ENCODE measurements at regions not wholly inside any gene's neighbourhood (a gene's known extent, or its start where the extent isn't known, plus 50 kb on each side); places are given as distances from the start of the nearest gene placed in this dataset.

- DNase-seq (ENCODE audit: low read depth in 1 of 2, low spot score in 1 of 2) (no peak), ATAC-seq (no peak), FAIRE-seq (no peak)
- 2% methylated on average over 1 of the region's 1 CpG for WGBS (ENCODE audit: missing lambda C conversion rate)
- CTCF ChIA-PET: no interaction called here
- TF ChIP-seq RARB (CRISPR knock-in tag; IDR thresholded peaks at IDR 0.05) (no peak), HOXB5 (CRISPR knock-in tag; IDR thresholded peaks at IDR 0.05) (no peak), ESRRA (IDR thresholded peaks at IDR 0.05; ENCODE audit: borderline replicate concordance, low read length) (no peak), GATA3 (IDR thresholded peaks at IDR 0.05; ENCODE audit: borderline replicate concordance) (no peak), POLR2AphosphoS2 (conservative IDR thresholded peaks at IDR 0.05; ENCODE audit: low read length) (no peak), ZFP36 (IDR thresholded peaks at IDR 0.05; ENCODE audit: borderline replicate concordance, partially characterized antibody) (no peak), NFE2L2 (conservative IDR thresholded peaks at IDR 0.05; ENCODE audit: low read length) (no peak), RAD21 (conservative IDR thresholded peaks at IDR 0.05 in 1 of 2, IDR thresholded peaks at IDR 0.05 in 1 of 2) (no peak), SREBF2 (IDR thresholded peaks at IDR 0.05) (no peak), POLR2A (IDR thresholded peaks at IDR 0.05; ENCODE audit: low read length) (no peak), RNF2 (IDR thresholded peaks at IDR 0.05; ENCODE audit: borderline replicate concordance, low read depth) (no peak), ZNF302 (CRISPR knock-in tag; IDR thresholded peaks at IDR 0.05) (no peak), JUNB (IDR thresholded peaks at IDR 0.05) (no peak), EP300 (IDR thresholded peaks at IDR 0.05) (no peak), EHF (CRISPR knock-in tag; IDR thresholded peaks at IDR 0.05) (no peak), EHMT2 (IDR thresholded peaks at IDR 0.05; ENCODE audit: low read depth) (no peak), CBX8 (IDR thresholded peaks at IDR 0.05) (no peak)
- Histone ChIP-seq H3K27ac (no peak overlapping the region), H3K4me2 (no peak overlapping the region), H3K4me1 (no peaks in the 10 kb centered on the region), H3K4me3 (no peak overlapping the region), H3K9me3 (no peaks in the 10 kb centered on the region; the same call in 2 of the 3 replicates)
- POLR2A ChIA-PET: no interaction called here
Measured at GRCh38 chr14:82113710-82114109, 580.1 kb upstream of the SEL1L start.

GRCh38 chr14:82116721-82117120 lies 583.1 kb upstream of the SEL1L start:
- FAIRE-seq (no peak), DNase-seq (ENCODE audit: low read depth in 1 of 2, low spot score in 1 of 2) (no peak), ATAC-seq (no peak)
- CTCF ChIA-PET: interaction anchor here (1.1 kb wide), 1 partner anchor 13 kb away, joined by 3 read pairs; no protein-coding TSS in a partner anchor
- Histone ChIP-seq H3K27ac (no peak overlapping the region), H3K4me1 (no peaks in the 10 kb centered on the region), H3K4me3 (no peak overlapping the region), H3K4me2 (no peak overlapping the region), H3K9me3 (no peaks in the 10 kb centered on the region; the same call in 2 of the 3 replicates)
- POLR2A ChIA-PET: no interaction called here
- TF ChIP-seq HES2 (IDR thresholded peaks at IDR 0.05): no peak

- ATAC-seq (no peak), FAIRE-seq (no peak), DNase-seq (ENCODE audit: low read depth in 1 of 2, low spot score in 1 of 2) (no peak)
- H3K4me3 ChIP-seq: no peak overlapping the region
- ChIA-PET CTCF (no interaction called here), POLR2A (no interaction called here)
- TF ChIP-seq ATOH8 (CRISPR knock-in tag; IDR thresholded peaks at IDR 0.05; ENCODE audit: low read depth) (no peak), NR3C1 (IDR thresholded peaks at IDR 0.05) (no peak), CEBPB (IDR thresholded peaks at IDR 0.05) (no peak), RAD21 (conservative IDR thresholded peaks at IDR 0.05 in 1 of 2, IDR thresholded peaks at IDR 0.05 in 1 of 2) (no peak), GATA3 (IDR thresholded peaks at IDR 0.05; ENCODE audit: borderline replicate concordance) (no peak), CHD4 (IDR thresholded peaks at IDR 0.05; ENCODE audit: borderline replicate concordance) (no peak), JUN (IDR thresholded peaks at IDR 0.05) (no peak), E2F6 (IDR thresholded peaks at IDR 0.05; ENCODE audit: borderline replicate concordance, low read depth) (no peak), NFE2L2 (conservative IDR thresholded peaks at IDR 0.05; ENCODE audit: low read length) (no peak), RCOR1 (IDR thresholded peaks at IDR 0.05; ENCODE audit: low read depth, low read length) (no peak), ZNF302 (CRISPR knock-in tag; IDR thresholded peaks at IDR 0.05) (no peak), HDAC2 (IDR thresholded peaks at IDR 0.05) (no peak), EHMT2 (IDR thresholded peaks at IDR 0.05; ENCODE audit: low read depth) (no peak)
- H3K27ac ChIP-seq: no peak overlapping the region
- H3K4me1 ChIP-seq: no peaks in the 10 kb centered on the region
- H3K9me3 ChIP-seq: no peaks in the 10 kb centered on the region
- 0% methylated on average over 1 of the region's 1 CpG for WGBS (ENCODE audit: missing lambda C conversion rate)
- H3K4me2 ChIP-seq: no peak overlapping the region
Measured at GRCh38 chr14:82122655-82123054, 589.0 kb upstream of the SEL1L start.
